Mucosa of descending colon (tissue), 3 donors: ENCODE measurements at regions not wholly inside any gene's neighbourhood (a gene's known extent, or its start where the extent isn't known, plus 50 kb on each side); places are given as distances from the start of the nearest gene placed in this dataset.

Experiments used
- ATAC-seq: fragments of 200-7000 bp; cut with Tn5 transposase; one replicate; pipeline ENCODE4 v1.9.1; 2020; ENCODE audit warnings: mild to moderate bottlenecking, moderate library complexity
- DNase-seq, 3 donors: peaks; one replicate each; pipeline ENCODE4 v3.0.0-alpha.2; 2020
- H3K36me3 ChIP-seq: fragments of 200-600 bp; one replicate; pipeline ENCODE4 v1.8.0; 2021; ENCODE audit warnings: low read depth, mild to moderate bottlenecking
- H3K4me1 ChIP-seq: fragments of 200-600 bp; one replicate; pipeline ENCODE4 v1.8.0; 2021; ENCODE audit warnings: low read depth, mild to moderate bottlenecking
- H3K4me3 ChIP-seq: fragments of 200-600 bp; one replicate; pipeline ENCODE4 v1.8.0; 2021; ENCODE audit warnings: mild to moderate bottlenecking
- H3K9me3 ChIP-seq: fragments of 200-600 bp; one replicate; pipeline ENCODE4 v1.8.0; 2021; ENCODE audit warnings: mild to moderate bottlenecking
- intact Hi-C, 2 donors: fragments of 100-400 bp; cut with DNase I in 1 of 2; cut with micrococcal nuclease in 1 of 2; formaldehyde crosslinking; loops; one replicate each; pipeline versions ENCODE4 v1.11.0 to v1.11.1; 2022; cut with DNase I, micrococcal nuclease
- TF ChIP-seq, protein P1 (sequence below): fragments of 200-600 bp; IDR thresholded peaks from one replicate; pipeline ENCODE4 v1.8.0; 2022; ENCODE audit warnings: antibody characterized with exemption, mild to moderate bottlenecking
- donor health status: DM: no; HTN: no; CAD: no; lungs with moderate emphysema.
- donor health status: DM: no; HTN: no; CAD: no.
- donor health status: DM: no; HTN: yes; CAD: no.

DNA sequence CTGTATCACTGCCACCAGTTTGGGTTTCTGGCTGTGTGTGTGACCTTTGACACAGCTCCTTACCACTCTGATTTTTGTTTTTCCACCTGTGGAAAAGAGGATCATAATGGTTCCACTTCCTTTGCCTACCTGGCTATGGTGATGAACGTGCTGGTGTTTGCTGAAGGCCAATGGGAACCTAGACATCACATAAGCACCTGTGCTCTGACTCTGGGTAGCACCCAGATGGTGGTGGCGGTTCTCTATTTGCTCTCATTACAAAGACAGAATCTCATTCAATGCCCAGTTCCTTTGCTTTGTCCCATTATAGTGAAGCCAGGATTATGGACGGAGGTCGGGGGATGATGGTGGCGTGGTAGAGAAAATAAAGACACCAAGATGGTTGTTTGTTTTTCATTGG, 121.2 kb upstream of the GATA6 start:
- intact Hi-C loops: no loop called here
- Histone ChIP-seq H3K4me1 (peaks cover 8% of the 10 kb centered on the region), H3K36me3 (no peaks in the 10 kb centered on the region), H3K9me3 (no peaks in the 10 kb centered on the region), H3K4me3 (no peak overlapping the region)
- ATAC-seq: no peak
- TF ChIP-seq, protein P1, sequence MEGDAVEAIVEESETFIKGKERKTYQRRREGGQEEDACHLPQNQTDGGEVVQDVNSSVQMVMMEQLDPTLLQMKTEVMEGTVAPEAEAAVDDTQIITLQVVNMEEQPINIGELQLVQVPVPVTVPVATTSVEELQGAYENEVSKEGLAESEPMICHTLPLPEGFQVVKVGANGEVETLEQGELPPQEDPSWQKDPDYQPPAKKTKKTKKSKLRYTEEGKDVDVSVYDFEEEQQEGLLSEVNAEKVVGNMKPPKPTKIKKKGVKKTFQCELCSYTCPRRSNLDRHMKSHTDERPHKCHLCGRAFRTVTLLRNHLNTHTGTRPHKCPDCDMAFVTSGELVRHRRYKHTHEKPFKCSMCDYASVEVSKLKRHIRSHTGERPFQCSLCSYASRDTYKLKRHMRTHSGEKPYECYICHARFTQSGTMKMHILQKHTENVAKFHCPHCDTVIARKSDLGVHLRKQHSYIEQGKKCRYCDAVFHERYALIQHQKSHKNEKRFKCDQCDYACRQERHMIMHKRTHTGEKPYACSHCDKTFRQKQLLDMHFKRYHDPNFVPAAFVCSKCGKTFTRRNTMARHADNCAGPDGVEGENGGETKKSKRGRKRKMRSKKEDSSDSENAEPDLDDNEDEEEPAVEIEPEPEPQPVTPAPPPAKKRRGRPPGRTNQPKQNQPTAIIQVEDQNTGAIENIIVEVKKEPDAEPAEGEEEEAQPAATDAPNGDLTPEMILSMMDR: no peak
- DNase-seq: no peak

DNA sequence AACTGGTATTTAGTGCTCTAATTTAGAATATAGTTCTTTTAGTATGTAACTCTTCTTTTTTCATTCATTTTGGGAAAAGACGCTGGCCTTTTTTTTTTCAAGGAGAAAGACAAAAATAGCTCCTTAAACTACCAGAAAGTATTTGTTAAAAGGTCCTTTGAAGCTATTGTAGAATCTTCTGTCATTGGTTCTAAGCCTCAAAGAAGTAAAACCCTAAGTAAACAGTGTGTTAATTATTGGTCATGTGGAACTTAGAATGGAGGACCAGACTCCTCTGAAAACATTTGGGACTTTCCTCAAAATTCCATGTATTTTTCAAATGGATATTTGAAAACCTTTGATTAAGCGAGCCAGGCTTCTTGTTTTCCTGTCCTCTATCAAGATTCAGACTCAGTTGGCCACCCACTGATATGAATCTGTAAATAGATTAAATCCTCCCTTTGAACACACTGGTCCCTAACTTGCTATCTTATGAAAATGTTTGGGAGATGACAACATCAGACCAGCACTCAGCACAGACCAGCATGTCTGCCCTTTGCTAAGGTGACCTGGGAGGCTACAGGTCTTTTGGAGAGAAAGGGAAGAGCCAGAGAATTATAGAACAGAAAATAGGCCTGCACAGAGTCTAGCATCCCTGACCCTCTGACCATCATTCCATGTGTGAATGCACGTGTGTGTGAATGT, 120.3 kb upstream of the GATA6 start:
- TF ChIP-seq, protein P1: no peak
- H3K36me3 ChIP-seq: no peaks in the 10 kb centered on the region
- DNase-seq: no peak
- H3K4me1 ChIP-seq: peaks cover 8% of the 10 kb centered on the region
- ATAC-seq: no peak
- intact Hi-C loops: no loop called here
- H3K4me3 ChIP-seq: no peak overlapping the region
- no peaks in the 10 kb centered on the region for H3K9me3 ChIP-seq

DNA sequence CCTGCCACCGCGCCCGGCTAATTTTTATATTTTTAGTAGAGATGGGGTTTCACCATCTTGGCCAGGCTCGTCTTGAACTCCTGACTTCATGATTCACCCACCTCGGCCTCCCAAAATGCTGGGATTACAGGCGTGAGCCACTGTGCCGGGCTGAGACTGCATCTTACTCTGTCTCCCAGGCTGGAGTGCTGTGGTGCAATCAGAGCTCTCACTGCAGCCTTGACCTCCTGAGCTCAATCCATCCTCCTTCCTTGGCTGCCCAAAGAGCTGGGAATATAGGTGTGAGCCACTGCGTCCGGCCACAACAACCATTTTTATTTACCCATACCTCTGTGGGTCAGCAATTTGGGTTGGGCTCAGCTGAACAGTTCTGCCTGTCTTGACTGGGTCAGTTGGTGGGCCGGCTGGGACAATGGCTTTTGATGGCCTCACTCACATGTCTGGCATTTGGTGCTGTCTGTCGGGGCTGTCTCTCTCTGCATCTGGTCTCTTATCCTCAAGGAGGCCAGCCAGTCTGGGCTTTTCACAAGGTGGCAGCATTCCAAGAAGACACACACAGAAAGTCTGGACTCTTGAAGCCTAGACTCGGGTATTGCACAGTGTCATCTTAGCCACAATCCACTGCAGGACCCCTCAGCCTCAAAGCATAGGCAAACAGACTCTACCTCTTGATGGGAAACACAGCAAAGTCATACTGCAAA, 116.8 kb upstream of the GATA6 start:
- intact Hi-C loops: no loop called here
- TF ChIP-seq, protein P1: no peak
- peak; percentile 23 for ATAC-seq

DNA sequence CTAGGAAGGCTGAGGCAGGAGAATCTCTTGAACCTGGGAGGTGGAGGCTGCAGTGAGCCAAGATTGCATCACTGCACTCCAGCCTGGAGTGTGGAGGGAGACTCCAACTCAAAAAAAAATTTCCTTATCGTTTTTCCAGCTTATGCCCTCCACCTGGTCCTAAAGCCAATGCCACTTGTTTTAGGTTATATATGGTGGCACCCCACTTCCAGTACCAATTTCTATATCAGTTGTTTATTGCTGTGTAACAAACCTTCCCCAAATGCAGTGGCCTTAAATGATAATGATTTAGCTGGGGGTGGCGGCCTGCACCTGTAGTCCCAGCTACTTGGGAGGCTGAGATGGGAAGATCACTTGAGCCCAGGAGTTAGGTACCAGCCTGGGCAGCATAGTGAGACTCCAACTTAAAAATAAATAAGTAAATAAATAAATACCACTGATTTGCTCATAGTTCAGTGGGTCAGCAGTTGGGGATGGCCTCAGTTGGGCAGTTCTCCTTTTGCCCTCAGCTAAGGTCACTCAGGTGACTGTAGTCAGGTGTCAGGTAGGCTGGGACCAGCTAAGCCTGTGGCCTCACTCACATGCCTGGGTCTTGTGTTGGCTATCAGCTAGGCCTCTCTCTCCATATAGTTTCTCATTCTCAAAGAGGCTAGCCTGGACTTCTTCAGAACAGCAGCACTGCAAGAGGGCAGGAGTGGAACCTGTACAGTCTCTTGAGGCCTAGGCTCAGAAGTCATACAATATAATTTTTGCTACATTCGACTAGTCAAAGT, 113.7 kb upstream of the GATA6 start:
- TF ChIP-seq, protein P1: no peak
- Histone ChIP-seq H3K4me1 (peaks cover 4% of the 10 kb centered on the region), H3K36me3 (no peaks in the 10 kb centered on the region), H3K4me3 (no peak overlapping the region), H3K9me3 (no peaks in the 10 kb centered on the region)
- intact Hi-C loops: no loop called here
- DNase-seq (no peak), ATAC-seq (no peak)

More for the DNA sequence above, 116.8 kb upstream of the GATA6 start:
- DNase-seq: peak in 1 of 3 donors; percentile 51
- H3K9me3 ChIP-seq: no peaks in the 10 kb centered on the region
- peaks cover 4% of the 10 kb centered on the region for H3K4me1 ChIP-seq
- H3K36me3 ChIP-seq: no peaks in the 10 kb centered on the region
- H3K4me3 ChIP-seq: no peak overlapping the region

DNA sequence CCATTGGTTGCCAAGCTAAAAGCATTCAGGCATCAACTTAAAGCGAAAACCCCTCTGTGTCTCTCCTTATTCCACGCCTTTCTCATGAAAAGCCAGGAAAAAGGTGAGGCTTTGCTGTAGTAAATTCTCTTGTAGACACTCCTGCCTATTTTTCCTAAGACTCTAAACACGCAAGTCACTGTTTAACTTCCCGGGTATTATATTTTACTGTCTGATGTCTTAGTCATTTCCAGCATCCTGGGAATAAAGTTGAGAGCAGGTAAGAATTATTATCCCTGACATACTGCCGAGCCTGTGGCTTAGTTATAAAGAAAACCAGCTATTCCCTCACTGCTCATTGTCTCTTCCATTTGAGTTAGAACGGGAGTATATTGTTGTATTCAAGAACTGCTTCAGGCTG, 112.4 kb upstream of the GATA6 start:
- ATAC-seq: peak; percentile 89
- intact Hi-C loops: no loop called here
- Histone ChIP-seq H3K4me1 (peaks cover 5% of the 10 kb centered on the region), H3K9me3 (no peaks in the 10 kb centered on the region), H3K4me3 (no peak overlapping the region), H3K36me3 (no peaks in the 10 kb centered on the region)
- DNase-seq: no peak
- TF ChIP-seq, protein P1: no peak
